ENCODE measurements at regions not wholly inside any gene's neighbourhood (a gene's known extent, or its start where the extent isn't known, plus 50 kb on each side); places are given as distances from the start of the nearest gene placed in this dataset.
"Not testable (repeated sequence)": the region's sequence is repeated elsewhere in the genome, so short reads cannot be mapped to it uniquely, and the experiment has no call there.

- no peak for TF ChIP-seq FOXJ3 (CRISPR knock-in tag; IDR thresholded peaks at IDR 0.05; ENCODE audit: borderline replicate concordance)
Measured at GRCh38 chr18:65175681-65176080, 575.1 kb upstream of the CDH7 start (continued).

GRCh38 chr18:65162086-65162485, 588.7 kb upstream of the CDH7 start:
- POLR2A ChIA-PET; DNase-seq (ENCODE audit: low spot score); H3K4me3 Mint-ChIP-seq; H3K4me1 Mint-ChIP-seq; H3K27ac Mint-ChIP-seq; ATAC-seq; H3K27me3 Mint-ChIP-seq (ENCODE audit: low read depth); CTCF ChIA-PET: not testable (repeated sequence)
- Mint-ChIP-seq H3K36me3 (peaks cover 15% of the 10 kb centered on the region), H3K9me3 (peaks cover 44% of the 10 kb centered on the region)

GRCh38 chr18:65146482-65147021, 604.3 kb upstream of the CDH7 start:
- Mint-ChIP-seq H3K4me3 (no peak overlapping the region), H3K27me3 (ENCODE audit: low read depth) (no peaks in the 10 kb centered on the region), H3K9me3 (peaks cover 40% of the 10 kb centered on the region), H3K27ac (no peak overlapping the region), H3K4me1 (no peaks in the 10 kb centered on the region), H3K36me3 (peaks cover 8% of the 10 kb centered on the region; the same call in 1 of the 2 replicates)
- CTCF ChIA-PET = no interaction called here
- ATAC-seq = no peak
- no peak for DNase-seq (ENCODE audit: low spot score)
- POLR2A ChIA-PET = no interaction called here
- TF ChIP-seq AR (CRISPR knock-in tag; IDR thresholded peaks at IDR 0.05) (no peak), PREB (CRISPR knock-in tag; IDR thresholded peaks at IDR 0.05; ENCODE audit: borderline replicate concordance) (no peak), TP53 (CRISPR knock-in tag; IDR thresholded peaks at IDR 0.05) (no peak), OVOL2 (CRISPR knock-in tag; IDR thresholded peaks at IDR 0.05; ENCODE audit: borderline replicate concordance) (no peak), ZNF317 (CRISPR knock-in tag; IDR thresholded peaks at IDR 0.05; ENCODE audit: borderline replicate concordance, low read depth) (no peak), JAZF1 (CRISPR knock-in tag; IDR thresholded peaks at IDR 0.05) (no peak), NFE2L1 (CRISPR knock-in tag; IDR thresholded peaks at IDR 0.05) (no peak), NFYB (CRISPR knock-in tag; conservative IDR thresholded peaks at IDR 0.05; ENCODE audit: low read depth) (no peak), ELF4 (CRISPR knock-in tag; IDR thresholded peaks at IDR 0.05; ENCODE audit: low read depth) (no peak), ZBTB21 (CRISPR knock-in tag; IDR thresholded peaks at IDR 0.05; ENCODE audit: borderline replicate concordance) (no peak), E2F5 (CRISPR knock-in tag; IDR thresholded peaks at IDR 0.05) (no peak), ETV6 (CRISPR knock-in tag; IDR thresholded peaks at IDR 0.05) (no peak), ZNF232 (CRISPR knock-in tag; IDR thresholded peaks at IDR 0.05) (no peak), NR2C2 (CRISPR knock-in tag; IDR thresholded peaks at IDR 0.05) (no peak), ZNF219 (CRISPR knock-in tag; IDR thresholded peaks at IDR 0.05; ENCODE audit: borderline replicate concordance) (no peak)
- TF ChIP-seq, protein P1, sequence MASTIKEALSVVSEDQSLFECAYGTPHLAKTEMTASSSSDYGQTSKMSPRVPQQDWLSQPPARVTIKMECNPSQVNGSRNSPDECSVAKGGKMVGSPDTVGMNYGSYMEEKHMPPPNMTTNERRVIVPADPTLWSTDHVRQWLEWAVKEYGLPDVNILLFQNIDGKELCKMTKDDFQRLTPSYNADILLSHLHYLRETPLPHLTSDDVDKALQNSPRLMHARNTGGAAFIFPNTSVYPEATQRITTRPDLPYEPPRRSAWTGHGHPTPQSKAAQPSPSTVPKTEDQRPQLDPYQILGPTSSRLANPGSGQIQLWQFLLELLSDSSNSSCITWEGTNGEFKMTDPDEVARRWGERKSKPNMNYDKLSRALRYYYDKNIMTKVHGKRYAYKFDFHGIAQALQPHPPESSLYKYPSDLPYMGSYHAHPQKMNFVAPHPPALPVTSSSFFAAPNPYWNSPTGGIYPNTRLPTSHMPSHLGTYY (CRISPR knock-in tag; IDR thresholded peaks at IDR 0.05) = no peak
- TF ChIP-seq, protein P2, sequence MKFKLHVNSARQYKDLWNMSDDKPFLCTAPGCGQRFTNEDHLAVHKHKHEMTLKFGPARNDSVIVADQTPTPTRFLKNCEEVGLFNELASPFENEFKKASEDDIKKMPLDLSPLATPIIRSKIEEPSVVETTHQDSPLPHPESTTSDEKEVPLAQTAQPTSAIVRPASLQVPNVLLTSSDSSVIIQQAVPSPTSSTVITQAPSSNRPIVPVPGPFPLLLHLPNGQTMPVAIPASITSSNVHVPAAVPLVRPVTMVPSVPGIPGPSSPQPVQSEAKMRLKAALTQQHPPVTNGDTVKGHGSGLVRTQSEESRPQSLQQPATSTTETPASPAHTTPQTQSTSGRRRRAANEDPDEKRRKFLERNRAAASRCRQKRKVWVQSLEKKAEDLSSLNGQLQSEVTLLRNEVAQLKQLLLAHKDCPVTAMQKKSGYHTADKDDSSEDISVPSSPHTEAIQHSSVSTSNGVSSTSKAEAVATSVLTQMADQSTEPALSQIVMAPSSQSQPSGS (CRISPR knock-in tag; IDR thresholded peaks at IDR 0.05; ENCODE audit: borderline replicate concordance, low read depth) = no peak
